ENCODE measurements at regions not wholly inside any gene's neighbourhood (a gene's known extent, or its start where the extent isn't known, plus 50 kb on each side); places are given as distances from the start of the nearest gene placed in this dataset.

- Mint-ChIP-seq H3K27me3 (ENCODE audit: unreplicated experiment) (no peaks in the 10 kb centered on the region), H3K27ac (ENCODE audit: unreplicated experiment) (no peak overlapping the region), H3K36me3 (ENCODE audit: insufficient read depth, unreplicated experiment) (no peaks in the 10 kb centered on the region), H3K9me3 (ENCODE audit: low read depth, unreplicated experiment) (peaks cover 3% of the 10 kb centered on the region), H3K4me3 (ENCODE audit: low read depth, unreplicated experiment) (no peak overlapping the region), H3K4me1 (ENCODE audit: low read depth, unreplicated experiment) (no peaks in the 10 kb centered on the region)
- no TSS peak for BruUV-seq (replicated peaks)
- no peak for DNase-seq
- CTCF ChIA-PET: no interaction called here
- intact Hi-C loops (cut with micrococcal nuclease; ENCODE audit: unreplicated experiment): no loop called here
- TF ChIP-seq, protein P1, sequence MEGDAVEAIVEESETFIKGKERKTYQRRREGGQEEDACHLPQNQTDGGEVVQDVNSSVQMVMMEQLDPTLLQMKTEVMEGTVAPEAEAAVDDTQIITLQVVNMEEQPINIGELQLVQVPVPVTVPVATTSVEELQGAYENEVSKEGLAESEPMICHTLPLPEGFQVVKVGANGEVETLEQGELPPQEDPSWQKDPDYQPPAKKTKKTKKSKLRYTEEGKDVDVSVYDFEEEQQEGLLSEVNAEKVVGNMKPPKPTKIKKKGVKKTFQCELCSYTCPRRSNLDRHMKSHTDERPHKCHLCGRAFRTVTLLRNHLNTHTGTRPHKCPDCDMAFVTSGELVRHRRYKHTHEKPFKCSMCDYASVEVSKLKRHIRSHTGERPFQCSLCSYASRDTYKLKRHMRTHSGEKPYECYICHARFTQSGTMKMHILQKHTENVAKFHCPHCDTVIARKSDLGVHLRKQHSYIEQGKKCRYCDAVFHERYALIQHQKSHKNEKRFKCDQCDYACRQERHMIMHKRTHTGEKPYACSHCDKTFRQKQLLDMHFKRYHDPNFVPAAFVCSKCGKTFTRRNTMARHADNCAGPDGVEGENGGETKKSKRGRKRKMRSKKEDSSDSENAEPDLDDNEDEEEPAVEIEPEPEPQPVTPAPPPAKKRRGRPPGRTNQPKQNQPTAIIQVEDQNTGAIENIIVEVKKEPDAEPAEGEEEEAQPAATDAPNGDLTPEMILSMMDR (IDR thresholded peaks at IDR 0.05; ENCODE audit: unreplicated experiment): no peak
Observed at GRCh38 chr9:80400624-80401230, 829.0 kb downstream of the TLE4 start.

- peaks cover 3% of the 10 kb centered on the region for H3K9me3 Mint-ChIP-seq (ENCODE audit: low read depth, unreplicated experiment)
- no peaks in the 10 kb centered on the region for H3K36me3 Mint-ChIP-seq (ENCODE audit: insufficient read depth, unreplicated experiment)
- no TSS peak for BruUV-seq (replicated peaks)
- no peak overlapping the region for H3K4me3 Mint-ChIP-seq (ENCODE audit: low read depth, unreplicated experiment)
- CTCF ChIA-PET: no interaction called here
- intact Hi-C loops (cut with micrococcal nuclease; ENCODE audit: unreplicated experiment): no loop called here
- no peak overlapping the region for H3K27ac Mint-ChIP-seq (ENCODE audit: unreplicated experiment)
- TF ChIP-seq, protein P1 (IDR thresholded peaks at IDR 0.05; ENCODE audit: unreplicated experiment): no peak
- no peaks in the 10 kb centered on the region for H3K4me1 Mint-ChIP-seq (ENCODE audit: low read depth, unreplicated experiment)
- H3K27me3 Mint-ChIP-seq (ENCODE audit: unreplicated experiment): no peaks in the 10 kb centered on the region
- DNase-seq: no peak
Observed at GRCh38 chr9:80399606-80400005, 827.8 kb downstream of the TLE4 start.

DNA sequence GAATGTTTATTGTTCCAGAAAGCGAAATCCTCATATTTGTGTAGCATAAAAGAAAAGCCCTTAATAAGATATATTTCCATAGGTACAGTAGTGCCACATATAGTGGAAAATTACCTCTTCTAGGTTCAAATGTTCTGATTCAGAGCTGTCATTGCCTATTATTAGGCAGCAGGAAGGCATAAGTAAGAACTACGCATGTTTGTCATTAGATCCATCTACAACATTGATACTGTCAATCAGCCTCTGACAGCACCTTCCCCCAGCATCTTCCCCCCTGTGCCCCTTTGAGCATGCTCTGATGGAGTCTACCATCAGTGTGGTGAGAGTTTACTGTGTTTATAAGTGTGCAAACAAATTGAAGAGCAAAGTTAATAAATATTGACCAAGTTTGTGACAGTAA lies 816.1 kb downstream of the TLE4 start:
- no peak for DNase-seq
- CTCF ChIA-PET: no interaction called here
- H3K27ac Mint-ChIP-seq (ENCODE audit: unreplicated experiment): no peak overlapping the region
- TF ChIP-seq, protein P1 (IDR thresholded peaks at IDR 0.05; ENCODE audit: unreplicated experiment): no peak
- H3K36me3 Mint-ChIP-seq (ENCODE audit: insufficient read depth, unreplicated experiment): no peaks in the 10 kb centered on the region
- H3K4me3 Mint-ChIP-seq (ENCODE audit: low read depth, unreplicated experiment): no peak overlapping the region
- H3K9me3 Mint-ChIP-seq (ENCODE audit: low read depth, unreplicated experiment): peaks cover 6% of the 10 kb centered on the region
- H3K27me3 Mint-ChIP-seq (ENCODE audit: unreplicated experiment): no peaks in the 10 kb centered on the region
- BruUV-seq (replicated peaks): no TSS peak
- no peaks in the 10 kb centered on the region for H3K4me1 Mint-ChIP-seq (ENCODE audit: low read depth, unreplicated experiment)
- intact Hi-C loops (cut with micrococcal nuclease; ENCODE audit: unreplicated experiment): no loop called here

GRCh38 chr9:80385246-80385645 lies 813.5 kb downstream of the TLE4 start:
- CTCF ChIA-PET: interaction anchor here (0.5 kb wide), 1 partner anchor 1831 kb away, joined by 4 read pairs; no protein-coding TSS in a partner anchor
- intact Hi-C loops (cut with micrococcal nuclease; ENCODE audit: unreplicated experiment): no loop called here
- Mint-ChIP-seq H3K4me1 (ENCODE audit: low read depth, unreplicated experiment) (no peaks in the 10 kb centered on the region), H3K4me3 (ENCODE audit: low read depth, unreplicated experiment) (no peak overlapping the region), H3K27me3 (ENCODE audit: unreplicated experiment) (no peaks in the 10 kb centered on the region), H3K9me3 (ENCODE audit: low read depth, unreplicated experiment) (peaks cover 3% of the 10 kb centered on the region), H3K36me3 (ENCODE audit: insufficient read depth, unreplicated experiment) (no peaks in the 10 kb centered on the region), H3K27ac (ENCODE audit: unreplicated experiment) (no peak overlapping the region)
- no TSS peak for BruUV-seq (replicated peaks)
- TF ChIP-seq, protein P1 (IDR thresholded peaks at IDR 0.05; ENCODE audit: unreplicated experiment): no peak
- no peak for DNase-seq
